Astrocyte of the cerebellum (primary cell): ENCODE measurements at regions not wholly inside any gene's neighbourhood (a gene's known extent, or its start where the extent isn't known, plus 50 kb on each side); places are given as distances from the start of the nearest gene placed in this dataset.
"Not testable (repeated sequence)": the region's sequence is repeated elsewhere in the genome, so short reads cannot be mapped to it uniquely, and the experiment has no call there.

Experiments
- DNase-seq: peaks from one replicate; pipeline ENCODE4 v3.0.0-alpha.2; 2011; ENCODE audit warnings: low read depth
- H3K4me3 ChIP-seq: 2 replicates; pipeline ENCODE4 v1.5.1; 2011; ENCODE audit warnings: mild to moderate bottlenecking, low read depth, low read length, moderate library complexity
- in situ Hi-C: cut with HindIII; loops from 2 replicates; pipeline ENCODE4 v1.10.0; 2017; ENCODE audit warnings: low sequenced_read_pairs
- TF ChIP-seq, protein P1 (sequence below): IDR thresholded peaks from 2 replicates; pipeline ENCODE4 v1.5.1; 2012; ENCODE audit warnings: low read length, low read depth, moderate library complexity, mild to moderate bottlenecking; ENCODE audit errors: missing control alignments

DNA sequence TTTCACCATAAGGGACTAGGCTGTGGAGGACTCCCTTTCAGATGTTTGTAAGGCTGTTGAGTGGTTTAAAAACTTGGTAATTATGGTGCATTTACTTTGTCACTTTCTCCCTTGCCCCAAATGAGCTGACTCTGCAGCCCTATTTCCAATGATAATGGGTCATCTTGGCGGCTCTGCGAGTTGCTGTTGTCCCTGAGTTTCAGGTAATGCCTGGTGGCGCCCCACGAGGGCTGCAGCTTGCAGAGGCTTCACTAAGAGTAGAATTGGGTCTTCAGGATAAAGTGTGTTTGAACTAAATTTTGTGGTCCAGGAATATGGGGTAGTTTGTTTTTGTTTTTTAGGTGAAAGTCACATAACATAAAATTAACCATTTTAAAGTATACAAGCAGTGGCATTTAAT, 450.1 kb upstream of the CFAP20DC start:
- no peak overlapping the region for H3K4me3 ChIP-seq
- in situ Hi-C loops, result no loop called here
- no peak for DNase-seq
- TF ChIP-seq, protein P1, sequence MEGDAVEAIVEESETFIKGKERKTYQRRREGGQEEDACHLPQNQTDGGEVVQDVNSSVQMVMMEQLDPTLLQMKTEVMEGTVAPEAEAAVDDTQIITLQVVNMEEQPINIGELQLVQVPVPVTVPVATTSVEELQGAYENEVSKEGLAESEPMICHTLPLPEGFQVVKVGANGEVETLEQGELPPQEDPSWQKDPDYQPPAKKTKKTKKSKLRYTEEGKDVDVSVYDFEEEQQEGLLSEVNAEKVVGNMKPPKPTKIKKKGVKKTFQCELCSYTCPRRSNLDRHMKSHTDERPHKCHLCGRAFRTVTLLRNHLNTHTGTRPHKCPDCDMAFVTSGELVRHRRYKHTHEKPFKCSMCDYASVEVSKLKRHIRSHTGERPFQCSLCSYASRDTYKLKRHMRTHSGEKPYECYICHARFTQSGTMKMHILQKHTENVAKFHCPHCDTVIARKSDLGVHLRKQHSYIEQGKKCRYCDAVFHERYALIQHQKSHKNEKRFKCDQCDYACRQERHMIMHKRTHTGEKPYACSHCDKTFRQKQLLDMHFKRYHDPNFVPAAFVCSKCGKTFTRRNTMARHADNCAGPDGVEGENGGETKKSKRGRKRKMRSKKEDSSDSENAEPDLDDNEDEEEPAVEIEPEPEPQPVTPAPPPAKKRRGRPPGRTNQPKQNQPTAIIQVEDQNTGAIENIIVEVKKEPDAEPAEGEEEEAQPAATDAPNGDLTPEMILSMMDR, result no peak

DNA sequence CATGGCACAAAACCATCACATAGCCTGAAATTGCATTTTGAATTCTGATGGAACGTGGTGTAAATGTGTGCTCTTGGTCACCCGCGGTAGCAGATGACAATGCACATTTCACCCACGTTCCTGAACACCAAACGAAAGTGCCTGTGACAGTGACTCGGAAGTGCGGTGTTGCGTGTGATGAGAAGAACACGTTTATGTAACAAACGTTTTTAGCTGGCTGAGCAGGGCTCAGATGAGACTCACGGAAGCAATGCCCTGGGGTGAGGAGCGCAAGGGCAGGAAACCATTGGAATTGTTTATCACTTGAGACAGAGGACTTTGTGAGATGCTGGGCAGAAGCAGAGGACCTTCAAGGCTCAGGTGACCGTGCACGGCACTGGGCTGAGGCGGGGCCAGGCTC, 449.2 kb upstream of the CFAP20DC start:
- no peak for DNase-seq
- TF ChIP-seq, protein P1, result no peak
- no peak overlapping the region for H3K4me3 ChIP-seq
- in situ Hi-C loops, result no loop called here

DNA sequence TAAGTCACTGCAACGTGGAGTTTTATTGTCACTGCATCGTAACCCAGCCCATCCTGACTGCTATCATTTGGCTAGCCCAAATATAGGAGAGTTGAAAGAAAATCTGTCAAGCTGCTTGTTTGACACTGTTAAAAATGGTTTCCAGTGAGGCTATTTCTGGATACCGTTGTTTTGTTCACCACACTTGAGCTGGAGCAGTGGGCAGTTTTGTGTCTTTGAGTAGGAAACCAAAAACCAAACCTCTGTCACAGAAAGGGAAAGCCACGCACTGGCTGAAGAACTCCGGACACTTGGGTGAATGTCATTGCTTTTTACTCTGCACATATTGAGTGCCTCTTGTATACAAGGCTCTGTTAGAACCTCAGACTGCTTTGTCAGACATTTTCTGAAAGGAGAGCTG, 446.4 kb upstream of the CFAP20DC start:
- TF ChIP-seq, protein P1, result no peak
- no peak overlapping the region for H3K4me3 ChIP-seq
- no peak for DNase-seq
- in situ Hi-C loops, result no loop called here

DNA sequence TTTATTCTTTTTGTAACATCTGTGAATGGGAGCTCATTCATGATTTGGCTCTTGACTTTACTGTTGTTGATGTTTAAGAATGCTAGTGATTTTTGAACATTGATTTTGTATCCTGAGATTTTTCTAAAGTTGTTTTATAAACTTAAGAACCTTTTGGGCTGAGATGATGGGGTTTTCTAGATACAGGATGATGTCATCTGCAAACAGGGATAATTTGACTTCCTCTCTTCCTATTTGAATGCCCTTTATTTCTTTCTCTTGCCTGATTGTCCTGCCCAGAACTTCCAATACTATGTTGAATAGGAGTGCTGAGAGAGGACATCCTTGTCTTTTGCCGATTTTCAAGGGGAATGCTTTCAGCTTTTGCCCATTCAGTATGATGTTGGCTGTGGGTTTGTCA, 445.1 kb upstream of the CFAP20DC start:
- DNase-seq, in situ Hi-C loops, H3K4me3 ChIP-seq: not testable (repeated sequence)

DNA sequence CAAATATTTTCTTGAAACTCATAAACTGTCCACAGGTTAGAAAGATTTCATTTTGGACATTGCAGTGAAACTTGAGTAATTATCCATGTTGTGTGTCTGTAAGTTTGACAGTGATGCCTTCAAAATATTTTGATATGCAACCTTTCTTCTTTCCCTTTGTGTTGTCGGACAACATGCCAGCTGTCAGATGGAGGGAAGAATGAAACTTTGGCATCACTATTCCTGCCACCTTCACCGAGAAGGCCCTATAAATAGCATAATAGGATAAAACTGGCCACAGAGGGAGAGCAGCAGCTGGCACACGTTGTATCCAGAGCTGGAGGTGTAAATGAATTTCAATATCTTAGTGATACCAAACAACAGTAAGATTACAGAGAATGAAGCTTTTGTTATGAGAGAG, 436.7 kb upstream of the CFAP20DC start:
- H3K4me3 ChIP-seq, result no peak overlapping the region
- DNase-seq, result no peak
- in situ Hi-C loops, result no loop called here
- TF ChIP-seq, protein P1, result no peak

DNA sequence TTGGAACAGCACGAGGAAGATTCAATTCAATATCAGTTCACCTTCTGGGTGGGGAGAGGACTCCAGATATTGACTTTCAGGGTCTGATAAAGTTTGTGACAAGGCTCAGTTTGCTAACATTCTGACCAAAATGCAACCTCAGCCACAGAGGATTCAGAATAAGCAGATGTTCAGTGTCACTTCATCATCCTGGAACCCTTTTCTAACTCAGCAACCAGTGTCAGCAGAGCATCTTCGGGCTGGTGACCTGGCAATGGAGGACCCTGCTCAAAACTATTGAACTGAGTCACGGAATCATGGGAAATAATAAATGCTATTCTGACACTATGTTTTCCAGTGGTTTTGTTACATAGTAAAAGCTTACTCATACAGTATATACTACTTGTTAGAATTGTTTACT, 433.4 kb upstream of the CFAP20DC start:
- in situ Hi-C loops, result no loop called here
- H3K4me3 ChIP-seq, result no peak overlapping the region
- TF ChIP-seq, protein P1, result no peak
- DNase-seq, result no peak

DNA sequence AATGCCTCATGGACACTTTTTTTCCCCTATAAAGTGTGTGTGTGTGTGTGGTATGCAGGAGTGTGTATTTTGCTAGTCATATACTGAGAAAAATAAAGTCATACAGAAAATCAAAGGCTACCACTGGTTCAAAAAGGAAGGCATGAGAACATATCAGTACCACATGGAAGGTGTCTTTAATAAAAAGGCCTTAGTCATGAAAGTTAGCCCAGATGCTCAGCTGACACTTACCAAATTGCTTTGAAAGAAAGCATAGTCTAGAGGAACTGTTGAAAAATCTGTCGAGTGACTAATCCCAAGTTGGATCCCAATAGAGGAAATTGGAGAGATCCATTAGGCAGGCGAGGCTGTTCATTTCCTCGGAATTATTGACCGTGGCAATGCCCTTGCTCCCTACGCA, 432.9 kb upstream of the CFAP20DC start:
- TF ChIP-seq, protein P1, result no peak
- in situ Hi-C loops, result no loop called here
- no peak overlapping the region for H3K4me3 ChIP-seq
- no peak for DNase-seq
